Neural cell (in vitro differentiated cells): ENCODE measurements at regions not wholly inside any gene's neighbourhood (a gene's known extent, or its start where the extent isn't known, plus 50 kb on each side); places are given as distances from the start of the nearest gene placed in this dataset.

Experiments
- H2AFZ ChIP-seq: fragments of 200-600, 300-800 bp; sonication (generic), shearing (Covaris generic); 2 replicates; pipeline ENCODE4 v1.6.0; 2014; ENCODE audit warnings: low read depth, mild to moderate bottlenecking, antibody characterized with exemption, low read length, moderate library complexity
- H3F3A ChIP-seq: fragments of 200-600 bp; shearing (Covaris generic); 2 replicates; pipeline ENCODE4 v1.6.1; 2016; ENCODE audit warnings: mild to moderate bottlenecking, moderate library complexity, mixed read lengths, antibody characterized with exemption, low read length; ENCODE audit not compliant: insufficient read depth, poor library complexity, severe bottlenecking
- H3K27ac ChIP-seq: fragments of 200-600, 300-800 bp; sonication (generic), shearing (Covaris generic); 2 replicates; pipeline ENCODE4 v1.5.1; 2014; ENCODE audit warnings: mild to moderate bottlenecking, low read length, moderate library complexity
- H3K27me3 ChIP-seq: fragments of 300-800, 200-600 bp; sonication (generic), shearing (Covaris generic); 2 replicates; pipeline ENCODE4 v1.6.0; 2014; ENCODE audit warnings: mild to moderate bottlenecking, low read depth, low read length, moderate library complexity; ENCODE audit not compliant: insufficient read depth
- H3K36me3 ChIP-seq: fragments of 300-800, 200-600 bp; sonication (generic), shearing (Covaris generic); 2 replicates; pipeline ENCODE4 v1.5.1; 2014; ENCODE audit warnings: mild to moderate bottlenecking, antibody characterized with exemption, low read length, moderate library complexity; ENCODE audit not compliant: insufficient read depth
- H3K4me2 ChIP-seq: fragments of 300-800, 200-600 bp; sonication (generic), shearing (Covaris generic); 2 replicates; pipeline ENCODE4 v1.6.0; 2014; ENCODE audit warnings: mild to moderate bottlenecking, low read length
- H3K4me3 ChIP-seq: fragments of 300-800, 200-600 bp; sonication (generic), shearing (Covaris generic); 2 replicates; pipeline ENCODE4 v1.5.1; 2014; ENCODE audit warnings: mild to moderate bottlenecking, low read length, moderate library complexity
- H3K79me2 ChIP-seq: fragments of 200-600 bp; shearing (Covaris generic); replicated peaks from 2 replicates; pipeline ENCODE4 v1.6.0; 2014; ENCODE audit warnings: mild to moderate bottlenecking, low read length, moderate library complexity; ENCODE audit not compliant: insufficient read depth
- H3K9ac ChIP-seq: fragments of 300-800, 200-600 bp; sonication (generic), shearing (Covaris generic); 2 replicates; pipeline ENCODE4 v1.6.1; 2016; ENCODE audit warnings: mild to moderate bottlenecking, low read length, mixed read lengths
- H3K9me2 ChIP-seq: fragments of 200-600 bp; shearing (Covaris generic); 2 replicates; pipeline ENCODE4 v1.6.1; 2016; ENCODE audit warnings: mild to moderate bottlenecking, low read length, mixed read lengths; ENCODE audit not compliant: insufficient read depth
- H3K9me3 ChIP-seq: fragments of 200-600, 300-800 bp; sonication (generic), shearing (Covaris generic); 2 replicates; pipeline ENCODE4 v1.6.1; 2016; ENCODE audit warnings: mild to moderate bottlenecking, mixed run types, low read length, moderate library complexity, mixed read lengths
- H4K20me1 ChIP-seq: fragments of 200-600 bp; shearing (Covaris generic); 2 replicates; pipeline ENCODE4 v1.6.1; 2016; ENCODE audit warnings: mild to moderate bottlenecking, mixed run types; ENCODE audit not compliant: insufficient read depth
- CTCF ChIP-seq: fragments of 450-650 bp; IDR thresholded peaks from 2 replicates; pipeline ENCODE4 v1.5.1; 2014; ENCODE audit warnings: antibody characterized with exemption, mild to moderate bottlenecking, moderate library complexity; ENCODE audit not compliant: poor library complexity, severe bottlenecking
- EP300 ChIP-seq: fragments of 450-650 bp; conservative IDR thresholded peaks from 2 replicates; pipeline ENCODE4 v1.6.1; 2014; ENCODE audit warnings: antibody characterized with exemption, mild to moderate bottlenecking, moderate library complexity; ENCODE audit not compliant: poor library complexity, severe bottlenecking
- EZH2 ChIP-seq: fragments of 200-600, 300-800 bp; shearing (Covaris generic), sonication (generic); IDR thresholded peaks from 2 replicates; pipeline ENCODE4 v1.6.1; 2014; ENCODE audit warnings: antibody characterized with exemption, low read length, borderline replicate concordance, mild to moderate bottlenecking; ENCODE audit not compliant: insufficient read depth, poor library complexity, severe bottlenecking
- MXI1 ChIP-seq: fragments of 450-650 bp; conservative IDR thresholded peaks from 2 replicates; pipeline ENCODE4 v1.6.1; 2014; ENCODE audit warnings: antibody characterized with exemption, mild to moderate bottlenecking; ENCODE audit not compliant: poor library complexity, severe bottlenecking
- POLR2AphosphoS5 ChIP-seq: IDR thresholded peaks from 2 replicates; pipeline ENCODE4 v1.6.1; 2012
- RAD21 ChIP-seq: fragments of 450-650 bp; conservative IDR thresholded peaks from 2 replicates; pipeline ENCODE4 v1.6.1; 2014; ENCODE audit warnings: antibody characterized with exemption, mild to moderate bottlenecking, moderate library complexity
- REST ChIP-seq: IDR thresholded peaks from 2 replicates; pipeline ENCODE4 v1.6.1; 2012; ENCODE audit warnings: borderline replicate concordance
- SMC3 ChIP-seq: fragments of 450-650 bp; conservative IDR thresholded peaks from 2 replicates; pipeline ENCODE4 v1.6.1; 2014; ENCODE audit warnings: antibody characterized with exemption, mild to moderate bottlenecking, moderate library complexity; ENCODE audit not compliant: poor library complexity
- TAF1 ChIP-seq: IDR thresholded peaks from 2 replicates; pipeline ENCODE4 v1.6.1; 2012; ENCODE audit warnings: low read depth

- Histone ChIP-seq H3K79me2 (no peaks in the 10 kb centered on the region), H3K36me3 (no peaks in the 10 kb centered on the region), H3K4me3 (no peak overlapping the region), H3K27me3 (no peaks in the 10 kb centered on the region), H2AFZ (no peak overlapping the region), H3K9me2 (no peaks in the 10 kb centered on the region), H3K9ac (no peak overlapping the region), H3K9me3 (no peaks in the 10 kb centered on the region), H3K27ac (no peak overlapping the region), H3F3A (no peaks in the 10 kb centered on the region), H4K20me1 (no peaks in the 10 kb centered on the region), H3K4me2 (no peak overlapping the region)
- TF ChIP-seq RAD21 (peak; percentile 75), TAF1 (no peak), CTCF (peak; percentile 78), SMC3 (peak; percentile 67)
These were observed 57.4 kb upstream of the MTF2 start for GRCh38 chr1:93021539-93022134.

- TF ChIP-seq CTCF (no peak), RAD21 (no peak), MXI1 (no peak), EZH2 (no peak), EP300 (no peak), TAF1 (no peak), POLR2AphosphoS5 (no peak), SMC3 (no peak), REST (no peak)
- Histone ChIP-seq H2AFZ (no peak overlapping the region), H3K36me3 (no peaks in the 10 kb centered on the region), H4K20me1 (no peaks in the 10 kb centered on the region), H3K9me2 (no peaks in the 10 kb centered on the region), H3K27me3 (no peaks in the 10 kb centered on the region), H3K4me2 (no peak overlapping the region), H3K27ac (no peak overlapping the region), H3F3A (no peaks in the 10 kb centered on the region), H3K4me3 (no peak overlapping the region), H3K9me3 (no peaks in the 10 kb centered on the region), H3K9ac (no peak overlapping the region), H3K79me2 (no peaks in the 10 kb centered on the region)
These were observed 56.5 kb upstream of the MTF2 start for GRCh38 chr1:93022580-93022979.
